ENCODE measurements at regions not wholly inside any gene's neighbourhood (a gene's known extent, or its start where the extent isn't known, plus 50 kb on each side); places are given as distances from the start of the nearest gene placed in this dataset.
"Not testable (repeated sequence)": the region's sequence is repeated elsewhere in the genome, so short reads cannot be mapped to it uniquely, and the experiment has no call there.

GRCh38 chr9:19630760-19631159 lies 158.1 kb downstream of the SLC24A2 start:
- no peak for ATAC-seq (ENCODE audit: low FRiP score)
- TF ChIP-seq, protein P1, sequence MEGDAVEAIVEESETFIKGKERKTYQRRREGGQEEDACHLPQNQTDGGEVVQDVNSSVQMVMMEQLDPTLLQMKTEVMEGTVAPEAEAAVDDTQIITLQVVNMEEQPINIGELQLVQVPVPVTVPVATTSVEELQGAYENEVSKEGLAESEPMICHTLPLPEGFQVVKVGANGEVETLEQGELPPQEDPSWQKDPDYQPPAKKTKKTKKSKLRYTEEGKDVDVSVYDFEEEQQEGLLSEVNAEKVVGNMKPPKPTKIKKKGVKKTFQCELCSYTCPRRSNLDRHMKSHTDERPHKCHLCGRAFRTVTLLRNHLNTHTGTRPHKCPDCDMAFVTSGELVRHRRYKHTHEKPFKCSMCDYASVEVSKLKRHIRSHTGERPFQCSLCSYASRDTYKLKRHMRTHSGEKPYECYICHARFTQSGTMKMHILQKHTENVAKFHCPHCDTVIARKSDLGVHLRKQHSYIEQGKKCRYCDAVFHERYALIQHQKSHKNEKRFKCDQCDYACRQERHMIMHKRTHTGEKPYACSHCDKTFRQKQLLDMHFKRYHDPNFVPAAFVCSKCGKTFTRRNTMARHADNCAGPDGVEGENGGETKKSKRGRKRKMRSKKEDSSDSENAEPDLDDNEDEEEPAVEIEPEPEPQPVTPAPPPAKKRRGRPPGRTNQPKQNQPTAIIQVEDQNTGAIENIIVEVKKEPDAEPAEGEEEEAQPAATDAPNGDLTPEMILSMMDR (IDR thresholded peaks at IDR 0.05) = no peak
- DNase-seq (ENCODE audit: low spot score) = no peak

- no peak for ATAC-seq (ENCODE audit: low FRiP score)
- no peak for DNase-seq (ENCODE audit: low spot score)
- TF ChIP-seq, protein P1 (IDR thresholded peaks at IDR 0.05) = no peak
Measured at GRCh38 chr9:19629488-19629887, 159.3 kb downstream of the SLC24A2 start.

GRCh38 chr9:19625426-19625825 lies 163.4 kb downstream of the SLC24A2 start:
- not testable (repeated sequence) for DNase-seq (ENCODE audit: low spot score); ATAC-seq (ENCODE audit: low FRiP score)

- no peak for DNase-seq (ENCODE audit: low spot score)
Measured at GRCh38 chr9:19624519-19624918, 164.3 kb downstream of the SLC24A2 start.

DNA sequence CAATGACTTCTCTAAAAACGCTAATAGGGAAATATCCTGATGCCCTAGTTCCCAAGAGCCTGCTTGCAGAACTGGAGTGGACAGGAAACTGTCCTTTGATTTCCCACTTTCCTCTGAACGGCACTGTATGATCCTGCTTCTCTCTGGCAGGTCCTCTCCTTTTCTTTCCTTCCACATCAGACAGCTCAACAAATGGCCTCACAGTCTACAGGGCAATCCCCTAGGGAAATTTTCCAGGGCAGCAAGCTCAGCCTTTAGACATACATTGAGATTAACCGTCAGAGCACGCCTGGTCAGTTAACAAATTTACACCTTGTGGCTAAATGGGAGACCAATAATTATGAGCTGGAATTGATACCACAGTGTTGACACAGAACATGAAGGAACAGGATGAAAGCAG lies 164.9 kb downstream of the SLC24A2 start:
- DNase-seq (ENCODE audit: low spot score) (no peak), ATAC-seq (ENCODE audit: low FRiP score) (no peak)
- TF ChIP-seq, protein P1 (IDR thresholded peaks at IDR 0.05) = no peak

More at GRCh38 chr9:19624519-19624918, 164.3 kb downstream of the SLC24A2 start:
- TF ChIP-seq, protein P1 (IDR thresholded peaks at IDR 0.05) = no peak
- no peak for ATAC-seq (ENCODE audit: low FRiP score)

GRCh38 chr9:19620326-19620725 lies 168.5 kb downstream of the SLC24A2 start:
- DNase-seq (ENCODE audit: low spot score) (no peak), ATAC-seq (ENCODE audit: low FRiP score) (no peak)
- TF ChIP-seq, protein P1 (IDR thresholded peaks at IDR 0.05) = no peak

DNA sequence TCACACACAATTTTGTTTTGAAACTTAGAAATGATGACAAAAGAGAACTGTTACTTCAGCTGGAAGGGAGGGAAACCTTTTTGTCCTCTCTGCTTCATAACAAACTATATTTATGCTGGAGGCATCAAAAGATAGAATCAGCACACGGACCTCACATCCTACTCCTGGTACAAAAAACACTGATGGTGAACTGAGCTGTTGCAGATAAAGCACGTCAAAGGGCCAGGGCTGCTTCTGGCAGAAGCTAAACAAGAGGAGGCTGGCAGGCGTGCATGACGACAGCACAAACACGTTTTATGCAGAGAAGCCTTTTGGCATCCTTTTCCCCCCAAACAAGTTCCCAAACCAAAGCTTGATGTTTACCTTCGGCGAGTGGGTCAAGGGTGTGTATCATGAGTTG lies 169.6 kb downstream of the SLC24A2 start:
- no peak for DNase-seq (ENCODE audit: low spot score)
- TF ChIP-seq, protein P1 (IDR thresholded peaks at IDR 0.05) = no peak
- no peak for ATAC-seq (ENCODE audit: low FRiP score)

DNA sequence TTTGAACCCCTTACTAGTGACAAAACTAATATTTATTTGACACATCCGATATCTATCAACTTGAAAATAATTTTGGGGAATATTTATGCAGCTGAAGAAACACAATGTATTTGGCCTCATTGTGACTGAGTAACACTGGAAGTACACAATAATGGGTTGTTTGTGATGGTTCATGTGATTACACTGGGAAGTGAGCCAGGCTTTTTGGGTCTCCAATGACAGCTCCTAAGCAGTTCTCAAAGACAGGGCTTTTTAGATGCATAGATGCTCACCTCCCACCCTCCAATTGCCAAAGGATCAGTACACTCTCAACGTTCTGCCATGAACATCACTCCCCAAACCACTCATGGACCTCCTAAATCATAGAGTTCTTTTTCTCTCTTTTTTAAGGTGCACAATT lies 170.0 kb downstream of the SLC24A2 start:
- DNase-seq (ENCODE audit: low spot score) (no peak), ATAC-seq (ENCODE audit: low FRiP score) (no peak)
- TF ChIP-seq, protein P1 (IDR thresholded peaks at IDR 0.05) = no peak
